ENCODE measurements at regions not wholly inside any gene's neighbourhood (a gene's known extent, or its start where the extent isn't known, plus 50 kb on each side); places are given as distances from the start of the nearest gene placed in this dataset.

DNA sequence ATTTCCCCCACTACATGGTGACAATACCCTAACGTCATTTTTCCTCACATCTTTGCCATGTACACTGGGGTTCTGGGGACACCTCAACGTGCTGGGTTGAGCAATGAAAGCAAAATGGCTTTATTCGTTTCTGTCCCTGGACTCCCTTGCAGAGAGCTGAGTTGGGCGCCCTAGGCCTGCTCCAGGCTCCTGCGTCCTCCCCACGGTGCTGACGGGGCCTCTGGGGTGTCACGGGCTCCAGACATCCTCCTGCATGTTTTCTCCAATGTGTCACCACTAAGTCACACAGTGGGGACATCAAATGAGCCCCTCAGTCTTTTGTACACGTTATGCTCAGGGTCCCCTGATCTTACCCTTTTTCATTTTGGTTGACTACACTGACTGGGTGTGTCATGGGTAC is 99.8 kb downstream of the TTLL2 start:
- intact Hi-C loops (cut with micrococcal nuclease) = no loop called here
- no peaks in the 10 kb centered on the region for H3K9me3 Mint-ChIP-seq
- TF ChIP-seq, protein P1, sequence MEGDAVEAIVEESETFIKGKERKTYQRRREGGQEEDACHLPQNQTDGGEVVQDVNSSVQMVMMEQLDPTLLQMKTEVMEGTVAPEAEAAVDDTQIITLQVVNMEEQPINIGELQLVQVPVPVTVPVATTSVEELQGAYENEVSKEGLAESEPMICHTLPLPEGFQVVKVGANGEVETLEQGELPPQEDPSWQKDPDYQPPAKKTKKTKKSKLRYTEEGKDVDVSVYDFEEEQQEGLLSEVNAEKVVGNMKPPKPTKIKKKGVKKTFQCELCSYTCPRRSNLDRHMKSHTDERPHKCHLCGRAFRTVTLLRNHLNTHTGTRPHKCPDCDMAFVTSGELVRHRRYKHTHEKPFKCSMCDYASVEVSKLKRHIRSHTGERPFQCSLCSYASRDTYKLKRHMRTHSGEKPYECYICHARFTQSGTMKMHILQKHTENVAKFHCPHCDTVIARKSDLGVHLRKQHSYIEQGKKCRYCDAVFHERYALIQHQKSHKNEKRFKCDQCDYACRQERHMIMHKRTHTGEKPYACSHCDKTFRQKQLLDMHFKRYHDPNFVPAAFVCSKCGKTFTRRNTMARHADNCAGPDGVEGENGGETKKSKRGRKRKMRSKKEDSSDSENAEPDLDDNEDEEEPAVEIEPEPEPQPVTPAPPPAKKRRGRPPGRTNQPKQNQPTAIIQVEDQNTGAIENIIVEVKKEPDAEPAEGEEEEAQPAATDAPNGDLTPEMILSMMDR (IDR thresholded peaks at IDR 0.05) = no peak
- no peaks in the 10 kb centered on the region for H3K4me1 Mint-ChIP-seq
- DNase-seq = no peak
- no peak for ATAC-seq (ENCODE audit: low read depth)
- peaks cover 22% of the 10 kb centered on the region for H3K27me3 Mint-ChIP-seq
- H3K36me3 Mint-ChIP-seq (ENCODE audit: low read depth) = no peaks in the 10 kb centered on the region
- no peak overlapping the region for H3K4me3 Mint-ChIP-seq
- ChIA-PET CTCF (no interaction called here), POLR2A (no interaction called here)
- H3K27ac Mint-ChIP-seq = no peak overlapping the region

DNA sequence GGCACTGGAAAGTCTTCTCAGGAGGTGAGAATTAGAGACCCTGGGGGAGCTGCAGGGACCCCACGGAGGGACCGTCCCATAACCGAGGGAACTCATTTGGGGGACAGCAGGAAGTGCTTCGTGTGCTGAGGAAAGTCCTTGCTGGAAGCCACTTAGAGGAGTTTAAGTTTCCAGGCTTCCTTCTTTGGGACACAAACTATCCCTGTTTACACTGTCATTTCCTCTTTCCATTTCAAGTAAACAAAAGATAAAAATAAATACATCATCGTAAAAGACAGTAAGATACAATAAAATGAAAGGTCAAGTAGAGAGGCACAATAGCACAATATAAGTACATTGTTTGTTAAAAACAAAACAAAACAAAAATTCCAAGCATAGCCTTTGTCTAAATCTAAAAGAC is 101.2 kb downstream of the TTLL2 start:
- Mint-ChIP-seq H3K27ac (no peak overlapping the region), H3K9me3 (no peaks in the 10 kb centered on the region), H3K4me3 (no peak overlapping the region), H3K4me1 (no peaks in the 10 kb centered on the region), H3K36me3 (ENCODE audit: low read depth) (no peaks in the 10 kb centered on the region), H3K27me3 (peaks cover 30% of the 10 kb centered on the region)
- TF ChIP-seq, protein P1 (IDR thresholded peaks at IDR 0.05) = no peak
- ChIA-PET POLR2A (no interaction called here), CTCF (no interaction called here)
- DNase-seq = no peak
- intact Hi-C loops (cut with micrococcal nuclease) = no loop called here
- ATAC-seq (ENCODE audit: low read depth) = no peak

DNA sequence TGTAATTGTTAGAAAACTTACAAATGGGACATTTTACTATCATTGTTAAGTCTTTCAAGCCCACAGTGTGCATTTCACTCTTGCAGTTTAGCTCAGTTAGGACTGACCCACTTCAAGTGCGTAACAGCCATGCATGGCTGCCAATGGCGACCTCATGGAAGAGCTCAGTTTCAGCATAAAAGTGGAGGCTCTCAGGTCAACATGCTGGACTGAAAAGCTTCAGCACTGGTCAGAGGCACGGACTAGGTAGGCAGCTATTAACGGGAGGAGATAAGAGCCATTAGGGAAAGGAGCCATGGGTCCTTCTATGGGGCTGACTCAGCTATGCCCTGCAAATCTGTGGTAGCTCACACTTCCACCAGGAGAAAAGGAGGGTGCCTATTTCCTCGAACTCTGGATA is 101.8 kb downstream of the TTLL2 start:
- CTCF ChIA-PET = no interaction called here
- no peak overlapping the region for H3K4me3 Mint-ChIP-seq
- intact Hi-C loops (cut with micrococcal nuclease) = no loop called here
- TF ChIP-seq, protein P1 (IDR thresholded peaks at IDR 0.05) = no peak
- ATAC-seq (ENCODE audit: low read depth) (no peak), DNase-seq (no peak)
- peaks cover 30% of the 10 kb centered on the region for H3K27me3 Mint-ChIP-seq
- no peaks in the 10 kb centered on the region for H3K9me3 Mint-ChIP-seq
- POLR2A ChIA-PET = no interaction called here
- H3K4me1 Mint-ChIP-seq = no peaks in the 10 kb centered on the region
- H3K27ac Mint-ChIP-seq = no peak overlapping the region
- H3K36me3 Mint-ChIP-seq (ENCODE audit: low read depth) = no peaks in the 10 kb centered on the region

DNA sequence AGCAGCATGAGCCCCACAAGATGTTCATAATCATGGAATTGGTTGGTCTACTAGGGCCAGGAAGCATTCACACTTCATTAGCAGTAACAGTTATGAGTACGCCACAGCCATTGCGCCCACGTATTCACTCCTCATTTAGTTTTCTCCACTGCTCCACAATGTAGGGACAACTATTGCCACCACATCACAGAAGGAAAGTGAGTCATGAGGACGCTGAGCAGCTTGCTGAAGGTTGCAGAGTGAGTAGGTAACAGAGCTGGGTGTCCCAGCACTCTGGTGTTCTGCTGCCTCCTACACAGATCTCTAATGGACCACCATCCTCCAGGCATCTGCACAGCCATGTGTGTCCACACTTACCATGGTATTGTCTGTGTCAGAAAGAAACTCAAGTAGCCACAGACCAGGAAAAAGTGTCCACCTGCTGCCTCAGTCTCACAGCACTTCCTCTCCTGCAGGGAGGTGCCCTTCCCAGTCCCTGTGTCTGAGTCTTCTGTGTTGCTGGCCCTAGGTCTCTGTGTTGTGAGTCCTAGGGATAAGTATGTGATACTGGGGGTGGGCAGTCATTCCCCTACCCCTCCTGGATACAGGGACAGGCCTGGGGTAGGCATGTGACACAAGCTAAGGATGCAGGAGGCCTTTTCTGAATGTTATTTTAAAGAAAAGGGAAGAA is 103.9 kb downstream of the TTLL2 start:
- POLR2A ChIA-PET = no interaction called here
- no peak for DNase-seq
- no peaks in the 10 kb centered on the region for H3K9me3 Mint-ChIP-seq
- intact Hi-C loops (cut with micrococcal nuclease) = no loop called here
- no peak overlapping the region for H3K4me3 Mint-ChIP-seq
- ATAC-seq (ENCODE audit: low read depth) = no peak
- H3K4me1 Mint-ChIP-seq = no peaks in the 10 kb centered on the region
- peaks cover 30% of the 10 kb centered on the region for H3K27me3 Mint-ChIP-seq
- H3K36me3 Mint-ChIP-seq (ENCODE audit: low read depth) = no peaks in the 10 kb centered on the region
- CTCF ChIA-PET = no interaction called here
- H3K27ac Mint-ChIP-seq = no peak overlapping the region
- TF ChIP-seq, protein P1 (IDR thresholded peaks at IDR 0.05) = no peak

DNA sequence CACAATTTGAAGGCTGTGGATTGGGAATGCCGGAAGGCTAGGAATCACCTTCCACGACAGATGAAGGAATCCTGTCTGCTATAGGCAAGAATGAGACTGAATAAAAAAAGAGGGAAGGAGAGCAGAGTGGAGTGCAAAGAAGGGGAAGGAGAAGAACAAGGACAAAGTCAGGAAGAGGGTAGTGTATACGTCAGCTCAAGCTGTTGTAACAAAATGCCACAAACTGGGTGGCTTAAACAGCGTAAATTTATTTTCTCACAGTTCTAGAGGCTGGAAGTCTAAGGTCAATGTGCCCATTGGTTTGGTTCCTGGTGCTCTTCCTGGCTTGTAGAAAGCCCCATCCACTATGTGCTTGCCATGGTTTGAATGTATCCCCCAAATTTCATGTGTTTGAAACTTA is 104.5 kb downstream of the TTLL2 start:
- H3K27me3 Mint-ChIP-seq = peaks cover 30% of the 10 kb centered on the region
- DNase-seq (no peak), ATAC-seq (ENCODE audit: low read depth) (no peak)
- ChIA-PET CTCF (no interaction called here), POLR2A (no interaction called here)
- intact Hi-C loops (cut with micrococcal nuclease) = no loop called here
- TF ChIP-seq, protein P1 (IDR thresholded peaks at IDR 0.05) = no peak
- H3K4me3 Mint-ChIP-seq = no peak overlapping the region
- no peaks in the 10 kb centered on the region for H3K4me1 Mint-ChIP-seq
- H3K9me3 Mint-ChIP-seq = no peaks in the 10 kb centered on the region
- no peaks in the 10 kb centered on the region for H3K36me3 Mint-ChIP-seq (ENCODE audit: low read depth)
- H3K27ac Mint-ChIP-seq = no peak overlapping the region

Data from activated B cell treated with CpG ODN at 0.5 μM for 24 hours (primary cell).